ENCODE measurements at regions not wholly inside any gene's neighbourhood (a gene's known extent, or its start where the extent isn't known, plus 50 kb on each side); places are given as distances from the start of the nearest gene placed in this dataset.
"Not testable (repeated sequence)": the region's sequence is repeated elsewhere in the genome, so short reads cannot be mapped to it uniquely, and the experiment has no call there.

DNA sequence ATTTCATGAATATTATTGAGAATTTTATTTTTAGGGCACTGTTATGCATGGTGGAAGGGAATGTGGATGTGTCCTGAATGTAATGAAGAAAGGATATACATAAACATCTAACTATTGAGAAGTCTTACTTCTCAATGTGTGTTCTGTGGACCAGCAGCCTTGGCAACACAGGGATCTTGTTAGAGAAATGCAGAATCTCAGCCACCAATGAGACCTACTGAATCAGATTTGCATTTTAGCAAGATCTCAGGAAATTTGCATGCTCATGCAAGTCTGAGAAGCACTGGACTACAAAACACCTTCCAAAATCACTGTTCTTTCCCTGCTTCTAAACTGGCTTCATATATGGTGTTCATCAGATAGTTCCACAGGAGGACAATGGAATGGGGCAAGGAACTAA, 139.7 kb upstream of the WDFY3 start:
- DNase-seq (ENCODE audit: low read depth): no peak

DNA sequence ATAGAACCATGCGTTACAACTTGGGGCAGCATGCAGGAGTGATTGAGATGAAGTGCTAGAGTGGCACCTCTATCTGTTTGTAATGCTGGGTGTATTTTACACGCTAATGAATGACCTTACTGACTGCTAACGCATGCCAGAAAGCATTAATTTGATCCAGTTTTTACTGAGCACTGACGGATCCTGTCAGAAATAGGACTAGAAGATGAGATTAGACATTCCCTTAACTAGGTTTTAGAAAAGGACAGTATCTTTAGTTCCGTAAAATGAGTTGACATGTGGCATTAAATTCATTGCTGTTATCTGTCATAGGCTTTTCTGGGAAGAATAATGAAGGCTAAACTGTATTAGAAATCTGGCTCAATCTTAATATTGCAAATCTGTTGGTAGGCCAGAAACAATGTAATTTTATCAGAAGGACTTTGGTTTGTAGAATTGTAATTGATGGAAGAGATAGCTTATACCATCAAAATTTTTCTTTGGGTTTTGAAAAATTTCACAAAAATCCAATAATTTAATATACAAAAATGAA, 140.4 kb upstream of the WDFY3 start:
- no peak for DNase-seq (ENCODE audit: low read depth)

DNA sequence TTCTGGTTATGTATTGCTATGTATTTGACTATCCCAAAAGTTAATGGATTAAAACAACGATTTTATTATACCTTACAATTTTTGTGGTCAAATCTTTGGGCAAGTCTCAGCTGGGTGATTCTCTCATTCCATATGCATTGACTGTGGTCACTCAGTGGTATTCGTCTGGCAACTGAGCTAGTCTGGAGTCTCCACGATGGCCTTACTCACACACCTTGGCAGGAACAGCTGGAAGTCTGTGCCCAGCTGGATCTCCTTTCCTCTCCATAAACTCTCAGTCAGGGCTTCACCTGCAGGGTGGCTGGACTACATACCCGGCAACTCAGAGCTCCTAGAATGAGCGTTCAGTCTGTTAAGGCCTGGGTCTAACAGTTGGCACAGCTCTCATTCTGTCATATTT, 141.1 kb upstream of the WDFY3 start:
- no peak for DNase-seq (ENCODE audit: low read depth)

DNA sequence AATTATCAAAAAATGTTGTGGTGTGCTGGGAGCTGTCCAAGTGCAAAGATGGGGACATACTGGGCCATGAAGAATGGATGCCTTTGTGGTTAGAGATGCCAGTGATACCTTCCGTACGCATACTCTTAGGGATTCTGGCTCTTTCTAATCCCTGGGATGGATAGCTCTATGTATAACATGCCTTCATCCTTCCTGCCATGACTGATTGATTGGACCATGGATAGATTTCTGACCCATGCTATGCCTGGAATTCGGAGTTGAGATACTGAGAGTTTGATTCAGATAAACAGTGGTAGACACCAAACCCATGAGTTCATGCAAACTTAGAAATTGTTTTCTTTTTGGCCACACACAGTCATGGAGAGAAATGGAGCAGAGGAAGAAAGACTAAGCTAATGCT, 147.2 kb upstream of the WDFY3 start:
- no peak for DNase-seq (ENCODE audit: low read depth)

DNA sequence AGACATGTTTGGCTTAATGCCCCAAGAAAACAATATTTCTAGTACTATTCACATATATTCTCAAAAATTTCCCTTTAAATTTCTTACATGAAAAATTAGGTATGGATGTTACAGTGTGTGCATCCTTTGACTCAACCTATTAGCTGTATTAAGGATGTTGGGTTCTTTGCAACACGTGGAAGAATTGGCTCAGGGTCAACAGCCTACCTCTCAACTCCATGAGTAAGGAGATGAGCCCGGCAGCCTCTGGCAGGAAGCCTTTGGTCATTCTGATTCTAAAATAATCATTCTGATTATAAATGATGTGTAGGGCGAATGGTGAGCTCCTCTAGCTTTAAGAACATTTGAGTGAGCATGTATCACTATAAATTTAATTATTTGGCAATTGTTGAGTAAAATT, 148.0 kb upstream of the WDFY3 start:
- no peak for DNase-seq (ENCODE audit: low read depth)

DNA sequence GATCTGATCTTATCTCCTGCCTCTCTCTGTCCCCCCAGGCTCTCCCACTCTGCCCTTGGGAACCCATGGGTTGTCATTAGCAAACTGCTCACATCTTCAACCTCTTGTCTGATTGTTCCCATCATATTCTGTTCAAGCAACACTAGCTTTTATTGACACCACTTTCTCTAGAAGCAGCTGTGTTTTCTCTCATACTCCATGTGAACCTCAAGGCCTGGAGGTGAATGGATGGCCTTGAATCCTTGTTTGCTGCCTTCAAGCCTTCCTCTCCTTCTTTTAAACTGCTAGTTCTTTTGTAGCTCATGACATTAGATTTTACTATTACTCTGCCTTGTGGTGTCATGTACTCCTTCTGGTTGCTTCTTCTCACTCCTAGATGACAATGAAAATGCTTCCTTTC, 149.5 kb upstream of the WDFY3 start:
- DNase-seq (ENCODE audit: low read depth): no peak

DNA sequence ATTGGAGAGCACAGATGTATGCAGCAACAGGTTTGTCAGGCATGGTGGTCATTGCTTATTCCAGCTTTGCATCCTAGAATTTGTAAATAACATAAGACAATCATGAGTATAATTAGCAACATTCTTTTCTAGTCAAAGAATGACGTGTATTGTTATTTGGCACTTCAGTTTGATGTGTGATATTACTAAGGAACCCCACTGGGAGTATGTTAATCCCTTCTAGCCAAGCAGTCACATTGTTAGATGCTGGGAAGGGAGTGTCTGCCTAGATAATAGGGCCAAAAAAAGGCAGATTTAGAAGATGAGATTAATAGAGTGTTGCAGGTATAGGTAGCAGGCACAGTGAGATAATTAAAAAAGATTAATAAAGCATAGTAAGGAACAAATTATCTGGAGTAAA, 159.2 kb upstream of the WDFY3 start:
- DNase-seq (ENCODE audit: low read depth): no peak

DNA sequence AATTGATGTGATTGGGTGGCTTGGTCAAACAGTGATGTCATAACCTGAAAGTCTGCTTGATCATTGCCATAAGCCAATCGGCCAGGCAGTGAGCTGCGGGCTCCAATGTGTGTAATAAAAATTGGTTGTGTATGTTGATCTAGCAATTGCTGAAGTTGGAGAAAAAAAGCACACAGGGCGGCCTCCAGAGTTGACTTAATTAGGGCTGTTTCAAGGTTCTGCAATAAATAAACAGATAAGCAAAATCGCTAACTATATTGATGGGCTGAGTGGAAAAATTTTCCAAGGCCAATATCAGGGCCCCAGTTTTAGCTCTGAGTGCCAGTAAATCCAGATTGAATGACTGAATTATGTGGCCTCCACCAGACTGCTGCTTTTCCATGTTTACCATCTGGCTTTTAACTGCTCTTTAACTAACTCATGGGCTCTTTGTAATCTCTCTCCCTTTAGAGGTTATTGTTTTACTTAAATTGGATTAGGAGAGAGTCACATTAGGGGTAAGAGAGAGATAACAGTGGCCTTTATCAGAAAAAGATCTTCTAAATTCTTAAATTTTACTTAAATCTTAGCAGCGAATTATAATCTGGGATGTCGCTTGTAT, 160.6 kb upstream of the WDFY3 start:
- DNase-seq (ENCODE audit: low read depth): no peak

DNA sequence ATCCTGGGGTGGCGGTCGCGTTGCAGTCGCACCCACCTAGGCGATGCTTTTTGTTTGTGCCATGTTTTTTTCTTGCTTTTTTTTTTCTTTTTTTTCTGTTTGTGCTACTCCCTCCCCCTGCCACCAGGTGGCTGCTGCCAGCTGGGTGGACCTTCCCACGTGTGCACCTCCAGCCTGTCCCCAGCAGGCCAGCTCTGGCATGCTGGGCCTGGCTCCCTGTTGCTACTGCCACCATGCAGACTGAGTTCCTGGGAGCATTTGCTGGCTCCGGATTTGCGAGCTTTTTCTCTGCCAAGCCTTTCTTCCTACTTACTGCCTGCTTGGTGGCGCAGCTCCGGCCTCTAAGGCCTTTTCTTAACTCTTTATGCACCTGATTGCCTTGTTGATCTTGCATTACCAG, 161.2 kb upstream of the WDFY3 start:
- no peak for DNase-seq (ENCODE audit: low read depth)

DNA sequence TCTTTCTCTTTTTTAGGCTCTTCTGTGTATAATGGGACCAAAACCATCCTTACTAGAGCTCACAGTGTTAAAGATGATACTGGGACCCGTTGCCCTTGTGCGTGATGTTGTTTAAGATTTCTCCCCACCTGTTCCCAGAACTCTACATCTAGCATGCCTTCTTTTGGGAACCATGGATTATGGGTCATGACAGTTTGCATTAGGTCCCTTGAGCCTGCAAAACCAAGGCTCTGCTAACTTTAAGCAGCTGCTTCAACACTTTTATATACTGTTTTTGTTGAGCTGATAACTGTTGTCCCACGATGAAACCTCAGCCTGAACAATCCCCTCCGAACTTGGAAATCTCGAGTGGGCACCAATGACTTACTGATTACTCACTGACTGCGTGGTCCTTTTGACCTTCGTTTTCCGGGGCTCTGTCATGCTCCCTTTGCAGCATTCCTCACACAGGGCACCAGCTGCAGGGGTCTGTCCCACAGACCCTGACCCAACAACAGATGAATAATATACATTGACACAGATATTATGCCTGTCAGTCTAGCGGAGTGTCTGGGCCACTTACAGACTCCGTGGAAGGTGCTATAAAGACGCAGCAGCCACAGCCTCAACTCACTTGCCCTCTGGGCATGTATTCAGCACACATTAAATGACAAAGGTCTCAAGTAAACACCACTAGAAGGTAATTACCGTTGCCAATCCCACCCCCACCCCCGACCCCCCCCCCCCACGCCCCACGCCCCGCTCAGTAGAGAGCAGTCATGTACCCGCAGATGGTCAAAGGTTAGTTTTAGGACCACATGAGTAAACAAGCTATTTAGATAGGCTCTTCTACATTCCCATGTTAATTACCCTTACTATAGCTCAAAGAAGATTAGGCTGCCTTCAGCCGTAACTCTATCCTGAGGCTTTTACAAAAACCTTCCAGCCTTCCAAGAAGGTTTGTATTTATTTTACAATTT, 162.0 kb upstream of the WDFY3 start:
- no peak for DNase-seq (ENCODE audit: low read depth)

DNA sequence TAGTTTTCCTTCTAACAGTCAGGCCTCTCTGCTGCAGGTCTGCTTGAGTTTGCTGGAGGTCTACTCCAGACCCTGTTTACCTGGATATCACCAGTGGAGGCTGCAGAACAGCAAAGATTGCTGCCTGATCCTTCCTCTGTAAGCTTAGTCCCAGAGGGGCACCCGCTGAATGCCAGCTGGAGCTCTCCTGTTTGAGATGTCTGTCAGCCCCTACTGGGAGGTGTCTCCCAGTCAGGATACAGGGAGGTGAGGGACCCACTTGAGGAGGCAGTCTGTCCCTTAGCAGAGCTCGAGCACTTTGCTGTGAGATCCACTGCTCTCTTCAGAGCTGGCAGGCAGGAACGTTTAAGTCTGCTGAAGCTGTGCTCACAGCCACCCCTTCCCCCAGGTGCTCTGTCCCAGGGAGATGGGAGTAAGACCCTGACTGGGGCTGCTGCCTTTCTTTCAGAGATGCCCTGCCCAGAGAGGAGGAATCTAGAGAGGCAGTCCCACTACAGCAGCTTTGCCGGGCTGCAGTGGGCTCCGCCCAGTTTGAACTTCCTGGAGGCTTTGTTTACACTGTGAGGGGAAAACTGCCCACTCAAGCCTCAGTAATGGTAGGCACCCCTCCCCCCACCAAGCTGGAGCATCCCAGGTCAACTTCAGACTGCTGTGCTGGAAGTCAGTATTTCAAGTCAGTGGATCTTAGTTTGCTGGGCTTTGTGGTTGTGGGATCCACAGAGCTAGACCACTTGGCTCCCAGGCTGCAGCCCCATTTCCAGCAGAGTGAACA, 163.1 kb upstream of the WDFY3 start:
- not testable (repeated sequence) for DNase-seq (ENCODE audit: low read depth)

DNA sequence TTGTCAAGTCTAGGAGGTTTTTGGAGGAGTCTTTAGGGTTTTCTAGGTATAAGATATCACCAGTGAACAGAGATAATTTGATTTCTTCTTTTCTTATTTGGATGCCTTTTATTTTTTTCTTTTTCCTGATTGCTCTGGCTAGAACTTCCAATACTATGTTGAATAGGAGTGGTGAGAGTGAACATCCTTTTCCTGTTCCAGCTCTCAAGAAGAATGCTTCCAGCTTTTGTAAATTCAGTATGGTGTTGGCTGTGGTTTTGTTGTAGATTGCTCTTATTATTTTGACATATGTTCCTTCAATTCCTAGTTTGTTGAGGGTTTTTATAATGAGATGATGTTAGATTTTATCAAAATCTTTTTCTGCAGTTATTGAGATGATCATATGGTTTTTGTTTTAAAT, 165.6 kb upstream of the WDFY3 start:
- no peak for DNase-seq (ENCODE audit: low read depth)

DNA sequence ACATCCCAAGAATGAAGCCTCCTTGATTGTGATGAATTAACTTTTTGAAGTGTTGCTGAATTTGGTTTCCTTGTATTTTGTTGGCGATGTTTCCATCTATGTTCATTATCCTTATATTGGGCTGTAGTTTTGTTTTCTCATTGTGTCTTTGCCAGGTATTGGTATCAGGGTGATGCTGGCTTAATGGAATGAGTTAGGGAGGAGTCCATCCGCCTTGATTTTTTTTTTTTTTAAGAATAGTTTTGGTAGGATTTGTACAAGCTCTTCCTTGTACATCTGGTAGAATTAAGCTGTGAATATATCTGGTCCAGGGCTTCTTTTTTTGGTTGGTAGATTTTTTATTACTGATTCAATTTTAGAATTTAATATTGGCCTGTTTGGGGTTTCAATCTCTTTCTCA, 166.1 kb upstream of the WDFY3 start:
- no peak for DNase-seq (ENCODE audit: low read depth)

DNA sequence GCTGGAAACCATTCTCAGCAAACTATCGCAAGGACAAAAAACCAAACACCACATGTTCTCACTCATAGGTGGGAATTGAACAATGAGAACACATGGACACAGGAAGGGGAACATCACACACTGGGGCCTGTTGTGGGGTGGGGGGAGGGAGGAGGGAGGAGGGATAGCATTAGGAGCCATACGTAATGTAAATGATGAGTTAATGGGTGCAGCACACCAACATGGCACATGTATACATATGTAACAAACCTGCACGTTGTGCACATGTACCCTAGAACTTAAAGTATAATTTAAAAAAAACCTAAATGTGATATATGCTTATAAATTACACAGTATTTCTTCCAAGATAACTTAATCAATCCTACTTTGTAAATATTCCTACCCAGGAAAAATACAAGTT, 173.3 kb upstream of the WDFY3 start:
- not testable (repeated sequence) for DNase-seq (ENCODE audit: low read depth)

DNA sequence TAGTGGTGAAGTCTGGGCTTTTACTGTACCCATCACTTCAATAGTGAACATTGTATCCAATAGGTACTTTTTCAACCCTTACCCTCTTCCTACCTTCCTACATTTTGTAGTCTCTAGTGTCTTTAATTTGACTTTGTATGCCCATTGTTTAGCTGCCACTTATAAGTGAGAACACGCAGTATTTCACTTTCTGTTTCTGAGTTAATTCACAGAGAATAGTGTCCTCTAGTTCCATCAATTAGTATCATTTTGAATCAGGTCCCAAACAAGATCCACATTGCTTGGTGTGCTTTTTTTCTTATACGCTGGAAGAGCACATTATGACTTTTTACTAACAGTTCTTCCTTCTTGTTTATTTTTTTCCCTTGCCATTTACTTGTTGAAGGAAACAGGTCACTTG, 176.0 kb upstream of the WDFY3 start:
- DNase-seq (ENCODE audit: low read depth): no peak

DNA sequence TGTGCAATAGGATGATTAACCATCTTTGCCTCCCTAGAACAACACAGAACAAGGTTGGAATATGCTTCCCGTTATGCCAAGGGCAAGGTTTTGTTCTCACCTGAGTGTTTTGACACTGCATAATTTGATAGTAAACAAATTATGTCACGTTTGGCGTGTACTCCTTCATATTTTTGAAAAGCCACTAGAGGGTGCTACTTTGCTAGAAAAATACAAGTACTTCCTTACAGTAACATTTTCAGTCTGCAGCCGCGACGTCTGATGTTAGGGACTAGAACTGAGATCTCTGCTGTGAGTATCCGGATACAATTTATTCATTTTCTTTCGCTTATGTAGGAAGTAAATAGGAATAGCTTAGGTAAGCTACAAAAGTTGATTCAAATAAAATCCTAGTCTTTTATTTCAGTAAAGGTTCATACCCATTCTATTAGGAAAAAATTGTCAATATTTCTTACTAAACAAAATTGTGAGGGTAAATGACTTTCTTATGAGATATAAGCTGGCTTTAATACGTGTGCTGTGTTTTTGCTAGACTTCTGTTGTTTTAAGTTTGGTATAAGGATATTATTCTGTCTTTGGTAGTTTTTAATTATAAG, 181.1 kb upstream of the WDFY3 start:
- DNase-seq (ENCODE audit: low read depth): peak; percentile 36

DNA sequence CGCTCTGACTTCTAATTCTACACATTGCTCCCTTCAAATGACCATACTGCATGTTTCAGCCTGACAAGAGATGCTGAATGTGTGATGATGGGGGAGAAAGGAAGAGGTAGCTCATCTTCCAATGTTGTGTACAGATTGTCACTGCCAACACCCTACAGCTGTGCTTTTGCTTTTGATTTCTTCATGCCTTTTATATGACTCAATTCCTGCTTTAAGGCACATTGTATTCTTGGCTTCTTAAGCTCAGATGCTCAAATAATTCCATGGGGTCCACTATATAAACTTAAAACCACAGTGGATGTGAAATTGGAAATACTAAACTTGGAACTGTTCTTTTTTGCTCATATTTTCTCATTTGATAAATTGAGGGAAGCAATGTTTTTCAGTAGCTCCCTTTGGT, 183.2 kb upstream of the WDFY3 start:
- DNase-seq (ENCODE audit: low read depth): no peak

DNA sequence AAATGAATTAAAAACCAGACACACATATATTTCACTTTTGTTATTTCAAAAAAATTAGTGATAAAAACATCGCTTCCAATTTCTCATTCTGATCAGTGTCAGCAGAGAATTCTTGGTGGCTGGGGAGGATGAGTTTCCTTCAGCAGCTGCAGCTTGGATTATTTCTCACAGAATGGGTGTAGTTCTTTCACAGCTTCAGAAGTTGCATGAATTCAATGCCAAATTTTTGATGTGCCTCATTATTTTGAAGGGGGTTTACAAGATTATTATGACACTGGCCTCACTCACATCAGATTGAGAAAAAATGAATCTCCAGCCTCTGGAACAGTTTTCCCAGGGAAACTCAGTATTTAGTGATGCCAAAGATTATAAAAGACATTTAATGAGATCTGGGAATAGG, 184.9 kb upstream of the WDFY3 start:
- DNase-seq (ENCODE audit: low read depth): no peak

DNA sequence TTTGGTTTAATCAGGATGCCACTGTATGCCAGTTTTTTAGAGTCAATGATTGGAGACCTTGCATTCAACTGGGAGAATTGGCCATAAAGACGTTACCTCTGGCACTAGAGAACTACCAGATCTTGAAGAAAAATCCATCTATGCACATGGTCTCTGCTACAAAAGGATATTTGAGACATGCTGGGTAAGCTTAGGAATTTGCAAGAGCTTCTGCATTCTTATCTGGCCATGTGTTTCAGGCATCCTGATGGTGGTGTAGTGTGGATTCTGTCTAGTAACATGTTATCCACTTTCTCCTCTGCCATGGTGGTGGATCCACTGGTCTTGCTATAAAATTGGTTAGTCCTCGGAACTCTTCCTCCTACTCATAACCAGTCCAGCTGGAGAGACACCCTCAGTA, 185.3 kb upstream of the WDFY3 start:
- DNase-seq (ENCODE audit: low read depth): no peak

DNA sequence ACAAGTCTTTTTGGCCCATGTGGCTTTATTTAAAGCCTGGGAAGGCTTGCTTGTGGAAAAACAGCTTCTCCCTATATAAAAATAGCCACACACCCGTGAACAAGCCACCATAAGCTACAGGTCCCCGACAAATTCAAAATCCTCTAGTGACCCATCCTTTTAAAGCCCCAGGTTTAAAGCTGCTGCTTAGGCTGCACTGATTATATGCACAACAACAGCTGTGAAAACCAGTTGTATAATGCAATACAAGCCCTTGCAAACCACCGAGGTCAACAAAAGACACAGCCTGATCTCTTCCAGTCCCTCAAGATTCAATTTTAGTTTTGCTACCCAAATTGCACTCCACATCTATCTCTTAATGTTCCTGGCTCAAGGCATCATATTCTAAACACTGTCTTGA, 186.0 kb upstream of the WDFY3 start:
- DNase-seq (ENCODE audit: low read depth): no peak

DNA sequence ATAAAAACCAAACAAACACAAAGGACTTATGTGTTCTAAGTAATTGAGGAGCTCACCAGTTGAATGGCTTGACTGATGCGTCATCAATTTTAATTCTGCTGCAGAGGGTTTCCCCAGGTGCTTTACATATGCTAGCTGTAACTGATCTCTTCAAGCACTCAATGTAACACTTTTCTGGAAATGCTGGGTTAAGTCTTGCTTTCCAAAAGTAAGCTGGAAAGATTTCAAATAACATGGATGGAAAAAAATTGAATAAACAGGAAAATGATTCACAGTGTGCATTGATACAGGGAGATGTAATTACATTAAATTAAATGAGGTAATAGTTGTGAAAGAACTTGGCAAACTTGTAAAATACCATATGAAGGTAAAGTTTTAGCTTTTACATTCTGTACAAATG, 186.7 kb upstream of the WDFY3 start:
- no peak for DNase-seq (ENCODE audit: low read depth)

DNA sequence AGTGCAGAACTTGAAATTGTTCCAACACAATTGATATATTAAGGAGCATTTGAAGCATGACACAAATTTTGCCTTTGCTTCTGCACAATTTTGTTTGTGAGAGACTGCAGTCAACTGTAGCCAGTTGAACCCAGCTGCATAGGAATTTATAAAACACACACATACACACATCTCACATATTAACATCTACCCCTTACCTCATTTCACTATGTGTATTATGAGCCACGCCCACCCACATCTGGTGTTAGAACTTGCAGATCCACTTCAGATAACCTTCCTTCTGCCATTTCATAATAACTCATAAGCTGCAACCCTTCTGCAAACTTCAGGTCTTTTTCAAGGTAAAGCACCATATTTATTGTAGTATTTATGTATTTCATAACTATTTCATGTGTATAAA, 188.1 kb upstream of the WDFY3 start:
- DNase-seq (ENCODE audit: low read depth): no peak
